ENCODE measurements at regions not wholly inside any gene's neighbourhood (a gene's known extent, or its start where the extent isn't known, plus 50 kb on each side); places are given as distances from the start of the nearest gene placed in this dataset.

DNA sequence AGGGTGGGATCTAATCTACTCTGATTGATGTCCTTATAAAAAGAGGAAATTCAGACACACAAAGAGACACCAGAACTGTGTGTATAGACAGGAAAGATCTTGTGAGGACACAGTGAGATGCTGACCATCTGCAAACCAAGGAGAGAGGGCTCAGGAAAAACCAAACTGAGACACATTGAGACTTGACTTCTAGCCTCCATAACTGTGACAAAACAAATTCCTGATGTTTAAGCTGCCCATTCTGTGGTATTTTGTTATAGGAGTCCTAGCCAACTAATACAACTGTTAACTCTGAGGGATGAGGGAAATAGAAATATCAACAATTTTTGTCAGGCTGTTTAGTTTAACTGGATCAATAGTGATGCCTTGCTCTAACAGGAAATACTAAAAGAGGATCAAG, 93.4 kb upstream of the COL3A1 start:
- intact Hi-C loops (cut with micrococcal nuclease), result no loop called here
- H3K4me3 Mint-ChIP-seq, result no peak overlapping the region
- H3K4me1 Mint-ChIP-seq, result peaks cover 0 to 1% (median 0%) of the 10 kb centered on the region in 7 donors

DNA sequence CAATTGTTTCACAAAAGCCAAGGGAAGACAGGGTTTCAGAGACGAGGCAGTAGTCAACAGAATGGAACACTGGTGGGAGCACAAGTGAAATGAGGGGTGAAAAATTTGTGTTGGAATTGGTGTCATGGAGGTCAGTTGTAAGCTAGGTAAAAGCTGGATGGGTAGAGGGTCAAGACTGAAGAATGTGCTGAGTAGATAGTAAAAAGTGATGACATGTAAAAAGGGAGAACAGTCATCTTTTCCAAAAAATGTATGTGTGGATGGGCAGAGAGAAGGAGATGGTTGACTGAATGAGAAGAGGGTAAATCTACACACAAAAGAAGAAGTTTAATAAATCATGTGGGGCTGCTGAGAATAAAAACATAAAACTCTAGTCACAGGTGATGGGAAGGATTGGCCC, 92.7 kb upstream of the COL3A1 start:
- no peaks in the 10 kb centered on the region for H3K36me3 ChIP-seq (ENCODE audit: control insufficient read depth in 2 of 3, insufficient read depth in 3 of 3, low read length in 3 of 3)
- no peak for DNase-seq
- Mint-ChIP-seq H3K4me3 (no peak overlapping the region), H3K27ac (no peak overlapping the region), H3K4me1 (peaks cover 0 to 1% (median 0%) of the 10 kb centered on the region in 7 donors), H3K36me3 (no peaks in the 10 kb centered on the region), H3K27me3 (peaks cover 0 to 3% (median 0%) of the 10 kb centered on the region in 5 donors), H3K9me3 (peaks cover 0 to 5% (median 0%) of the 10 kb centered on the region in 11 donors)
- H3K4me3 ChIP-seq (ENCODE audit: low read length), result no peak overlapping the region
- no peaks in the 10 kb centered on the region for H3K9me3 ChIP-seq (ENCODE audit: control insufficient read depth in 2 of 3, low read length in 3 of 3)
- intact Hi-C loops (cut with micrococcal nuclease), result no loop called here
- POLR2A ChIA-PET, result no interaction called here
- CTCF ChIA-PET, result no interaction called here
- no peaks in the 10 kb centered on the region for H3K27me3 ChIP-seq (ENCODE audit: control insufficient read depth in 2 of 2, insufficient read depth in 2 of 2, low read length in 2 of 2)
- H3K27ac ChIP-seq (ENCODE audit: low read depth, low read length), result no peak overlapping the region
- ATAC-seq, result no peak
- no peaks in the 10 kb centered on the region for H3K4me1 ChIP-seq (ENCODE audit: control insufficient read depth in 2 of 2, insufficient read depth in 2 of 2, low read length in 2 of 2)

More for the DNA sequence above, 93.4 kb upstream of the COL3A1 start:
- no peak for ATAC-seq
- no peaks in the 10 kb centered on the region for H3K9me3 ChIP-seq (ENCODE audit: control insufficient read depth in 2 of 3, low read length in 3 of 3)
- H3K27me3 ChIP-seq (ENCODE audit: control insufficient read depth in 2 of 2, insufficient read depth in 2 of 2, low read length in 2 of 2), result no peaks in the 10 kb centered on the region
- DNase-seq, result no peak
- no peaks in the 10 kb centered on the region for H3K4me1 ChIP-seq (ENCODE audit: control insufficient read depth in 2 of 2, insufficient read depth in 2 of 2, low read length in 2 of 2)
- Mint-ChIP-seq H3K27ac (no peak overlapping the region), H3K36me3 (no peaks in the 10 kb centered on the region), H3K27me3 (peaks cover 0 to 3% (median 0%) of the 10 kb centered on the region in 5 donors), H3K9me3 (peaks cover 0 to 5% (median 0%) of the 10 kb centered on the region in 11 donors)
- ChIA-PET POLR2A (no interaction called here), CTCF (no interaction called here)
- H3K36me3 ChIP-seq (ENCODE audit: control insufficient read depth in 2 of 3, insufficient read depth in 3 of 3, low read length in 3 of 3), result no peaks in the 10 kb centered on the region
- no peak overlapping the region for H3K4me3 ChIP-seq (ENCODE audit: low read length)
- no peak overlapping the region for H3K27ac ChIP-seq (ENCODE audit: low read depth, low read length)

DNA sequence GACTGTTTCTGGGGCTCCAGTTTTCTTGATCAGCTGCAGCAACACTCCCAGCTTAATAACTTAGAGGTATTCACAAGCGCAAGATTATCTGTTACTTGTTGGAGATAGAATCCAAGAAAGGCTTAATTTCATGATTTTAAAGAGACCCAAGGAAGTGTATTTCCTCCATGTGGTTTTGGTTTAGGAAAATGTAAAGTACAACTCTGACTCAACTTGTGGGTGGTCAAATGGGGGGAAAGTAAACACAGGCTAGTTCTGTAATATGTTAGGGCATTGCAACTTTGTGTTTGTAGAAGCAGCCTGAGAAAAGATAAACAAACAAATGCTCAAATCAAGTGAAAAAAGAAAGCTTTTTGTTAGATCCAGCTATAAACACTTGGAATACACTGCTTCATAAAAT, 90.1 kb upstream of the COL3A1 start:
- Mint-ChIP-seq H3K4me1 (peaks cover 0 to 1% (median 0%) of the 10 kb centered on the region in 7 donors), H3K27me3 (peaks cover 0 to 3% (median 0%) of the 10 kb centered on the region in 5 donors), H3K9me3 (peaks cover 0 to 6% (median 0%) of the 10 kb centered on the region in 11 donors), H3K36me3 (no peaks in the 10 kb centered on the region), H3K4me3 (no peak overlapping the region), H3K27ac (no peak overlapping the region)
- H3K27ac ChIP-seq (ENCODE audit: low read depth, low read length), result no peak overlapping the region
- DNase-seq (no peak), ATAC-seq (no peak)
- H3K27me3 ChIP-seq (ENCODE audit: control insufficient read depth in 2 of 2, insufficient read depth in 2 of 2, low read length in 2 of 2), result no peaks in the 10 kb centered on the region
- no peaks in the 10 kb centered on the region for H3K9me3 ChIP-seq (ENCODE audit: control insufficient read depth in 2 of 3, low read length in 3 of 3)
- POLR2A ChIA-PET, result no interaction called here
- H3K4me3 ChIP-seq (ENCODE audit: low read length), result no peak overlapping the region
- H3K36me3 ChIP-seq (ENCODE audit: control insufficient read depth in 2 of 3, insufficient read depth in 3 of 3, low read length in 3 of 3), result no peaks in the 10 kb centered on the region
- intact Hi-C loops (cut with micrococcal nuclease), result no loop called here
- CTCF ChIA-PET, result no interaction called here
- H3K4me1 ChIP-seq (ENCODE audit: control insufficient read depth in 2 of 2, insufficient read depth in 2 of 2, low read length in 2 of 2), result no peaks in the 10 kb centered on the region

DNA sequence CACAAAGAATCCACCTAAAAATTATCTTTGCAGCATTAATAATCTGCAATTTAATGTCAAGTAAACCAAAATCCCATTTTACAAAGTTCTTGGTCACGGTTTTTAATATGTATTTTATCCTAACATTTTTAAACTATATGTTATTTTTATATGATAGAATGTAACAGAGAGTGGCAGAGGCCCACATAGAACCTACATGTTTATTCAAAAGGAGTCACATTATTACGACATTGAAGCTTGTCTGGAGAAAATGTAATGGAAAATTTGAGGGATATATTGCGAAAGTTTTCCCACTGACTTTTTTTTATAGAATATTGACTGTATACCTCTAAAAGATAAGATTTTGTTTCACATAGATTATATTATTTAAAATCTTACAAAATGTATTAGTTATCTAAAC, 89.7 kb upstream of the COL3A1 start:
- ChIA-PET POLR2A (no interaction called here), CTCF (no interaction called here)
- peaks cover 0 to 3% (median 0%) of the 10 kb centered on the region in 5 donors for H3K27me3 Mint-ChIP-seq
- H3K27ac Mint-ChIP-seq, result no peak overlapping the region
- no peaks in the 10 kb centered on the region for H3K27me3 ChIP-seq (ENCODE audit: control insufficient read depth in 2 of 2, insufficient read depth in 2 of 2, low read length in 2 of 2)
- no peaks in the 10 kb centered on the region for H3K9me3 ChIP-seq (ENCODE audit: control insufficient read depth in 2 of 3, low read length in 3 of 3)
- H3K4me3 Mint-ChIP-seq, result no peak overlapping the region
- no peaks in the 10 kb centered on the region for H3K36me3 Mint-ChIP-seq
- no peak overlapping the region for H3K4me3 ChIP-seq (ENCODE audit: low read length)
- ATAC-seq (no peak), DNase-seq (no peak)
- H3K9me3 Mint-ChIP-seq, result peaks cover 0 to 5% (median 0%) of the 10 kb centered on the region in 11 donors
- H3K27ac ChIP-seq (ENCODE audit: low read depth, low read length), result no peak overlapping the region
- no peaks in the 10 kb centered on the region for H3K4me1 ChIP-seq (ENCODE audit: control insufficient read depth in 2 of 2, insufficient read depth in 2 of 2, low read length in 2 of 2)
- H3K36me3 ChIP-seq (ENCODE audit: control insufficient read depth in 2 of 3, insufficient read depth in 3 of 3, low read length in 3 of 3), result no peaks in the 10 kb centered on the region
- intact Hi-C loops (cut with micrococcal nuclease), result no loop called here
- H3K4me1 Mint-ChIP-seq, result peaks cover 0 to 1% (median 0%) of the 10 kb centered on the region in 7 donors

DNA sequence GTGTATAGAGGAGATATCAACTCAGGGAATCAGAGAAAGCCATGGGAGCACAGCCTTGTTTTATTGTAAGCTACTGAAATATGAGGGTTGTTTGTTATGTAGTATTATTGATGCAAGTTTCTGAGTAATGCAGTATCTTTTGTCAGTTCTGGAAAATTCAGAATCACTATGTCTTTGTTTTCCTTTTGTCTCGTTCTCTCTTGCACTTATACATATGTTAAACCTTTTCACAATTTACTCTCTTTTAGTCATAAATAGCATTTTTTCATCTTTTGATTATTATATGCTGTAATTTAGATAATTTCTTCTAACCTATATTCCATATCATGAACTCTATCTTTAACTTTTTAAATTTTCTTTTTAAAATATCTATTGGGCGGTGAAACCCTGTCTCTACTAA, 85.0 kb upstream of the COL3A1 start:
- intact Hi-C loops (cut with micrococcal nuclease), result no loop called here
- H3K27me3 ChIP-seq (ENCODE audit: control insufficient read depth in 2 of 2, insufficient read depth in 2 of 2, low read length in 2 of 2), result no peaks in the 10 kb centered on the region
- POLR2A ChIA-PET, result no interaction called here
- DNase-seq (no peak), ATAC-seq (no peak)
- no peak overlapping the region for H3K4me3 ChIP-seq (ENCODE audit: low read length)
- H3K4me1 Mint-ChIP-seq, result no peaks in the 10 kb centered on the region
- H3K36me3 Mint-ChIP-seq, result no peaks in the 10 kb centered on the region
- H3K27ac ChIP-seq (ENCODE audit: low read depth, low read length), result no peak overlapping the region
- no peaks in the 10 kb centered on the region for H3K36me3 ChIP-seq (ENCODE audit: control insufficient read depth in 2 of 3, insufficient read depth in 3 of 3, low read length in 3 of 3)
- peaks cover 0 to 7% (median 2%) of the 10 kb centered on the region in 11 donors for H3K9me3 Mint-ChIP-seq
- no peaks in the 10 kb centered on the region for H3K4me1 ChIP-seq (ENCODE audit: control insufficient read depth in 2 of 2, insufficient read depth in 2 of 2, low read length in 2 of 2)
- no peaks in the 10 kb centered on the region for H3K9me3 ChIP-seq (ENCODE audit: control insufficient read depth in 2 of 3, low read length in 3 of 3)
- CTCF ChIA-PET, result no interaction called here
- H3K27me3 Mint-ChIP-seq, result peaks cover 0 to 9% (median 0%) of the 10 kb centered on the region in 5 donors
- H3K4me3 Mint-ChIP-seq, result no peak overlapping the region
- no peak overlapping the region for H3K27ac Mint-ChIP-seq

DNA sequence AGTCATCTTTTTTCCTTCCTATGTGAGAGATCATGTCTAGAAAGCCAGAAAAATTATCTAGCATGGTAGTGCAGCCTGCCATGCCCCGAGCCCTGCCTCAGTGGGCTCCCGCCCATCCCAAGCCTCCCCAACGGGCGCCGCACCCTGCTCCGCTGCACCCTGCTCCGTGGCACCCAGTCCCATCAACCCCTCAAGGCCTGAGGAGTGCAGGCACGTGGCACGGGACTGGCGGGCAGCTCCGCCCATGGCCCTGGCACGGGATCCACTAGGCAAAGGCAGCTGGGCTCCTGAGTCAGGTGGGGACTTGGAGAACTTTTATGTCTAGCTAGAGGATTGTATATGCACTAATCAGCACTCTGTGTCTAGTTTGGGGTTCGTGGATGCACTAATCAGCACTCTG, 83.4 kb upstream of the COL3A1 start:
- intact Hi-C loops (cut with micrococcal nuclease), result no loop called here
- H3K4me1 Mint-ChIP-seq, result no peaks in the 10 kb centered on the region
- Histone ChIP-seq H3K4me1 (ENCODE audit: control insufficient read depth in 2 of 2, insufficient read depth in 2 of 2, low read length in 2 of 2) (no peaks in the 10 kb centered on the region), H3K27ac (ENCODE audit: low read depth, low read length) (no peak overlapping the region), H3K9me3 (ENCODE audit: control insufficient read depth in 2 of 3, low read length in 3 of 3) (no peaks in the 10 kb centered on the region), H3K27me3 (ENCODE audit: control insufficient read depth in 2 of 2, insufficient read depth in 2 of 2, low read length in 2 of 2) (no peaks in the 10 kb centered on the region), H3K4me3 (ENCODE audit: low read length) (no peak overlapping the region), H3K36me3 (ENCODE audit: control insufficient read depth in 2 of 3, insufficient read depth in 3 of 3, low read length in 3 of 3) (no peaks in the 10 kb centered on the region)
- ChIA-PET POLR2A (no interaction called here), CTCF (no interaction called here)
- no peaks in the 10 kb centered on the region for H3K36me3 Mint-ChIP-seq
- peaks cover 0 to 7% (median 2%) of the 10 kb centered on the region in 11 donors for H3K9me3 Mint-ChIP-seq
- DNase-seq, result no peak
- no peak overlapping the region for H3K4me3 Mint-ChIP-seq
- no peak for ATAC-seq
- H3K27ac Mint-ChIP-seq, result no peak overlapping the region
- H3K27me3 Mint-ChIP-seq, result peaks cover 0 to 9% (median 0%) of the 10 kb centered on the region in 5 donors

DNA sequence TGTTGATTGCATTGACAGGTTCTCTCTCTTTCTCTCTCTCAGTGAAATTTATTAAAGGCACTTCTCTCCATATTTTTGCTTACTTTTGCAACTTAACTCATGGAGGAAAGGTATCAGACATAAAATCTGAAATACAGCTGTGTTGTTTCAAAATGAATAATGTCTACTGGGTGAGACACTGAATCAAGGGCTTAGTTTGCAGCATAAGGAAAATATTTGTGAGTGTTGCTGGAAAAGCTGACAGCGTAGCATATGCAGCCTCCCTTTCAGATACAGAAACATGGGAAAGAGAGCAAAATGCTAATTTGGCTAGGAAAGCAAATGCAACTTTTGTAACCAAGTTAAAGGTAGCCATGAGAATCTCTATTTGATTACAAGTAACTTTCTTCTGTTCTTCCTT, 81.5 kb upstream of the COL3A1 start:
- peaks cover 0 to 9% (median 0%) of the 10 kb centered on the region in 5 donors for H3K27me3 Mint-ChIP-seq
- ChIA-PET CTCF (no interaction called here), POLR2A (no interaction called here)
- DNase-seq (no peak), ATAC-seq (no peak)
- intact Hi-C loops (cut with micrococcal nuclease), result no loop called here
- H3K27me3 ChIP-seq (ENCODE audit: control insufficient read depth in 2 of 2, insufficient read depth in 2 of 2, low read length in 2 of 2), result no peaks in the 10 kb centered on the region
- no peak overlapping the region for H3K4me3 Mint-ChIP-seq
- no peaks in the 10 kb centered on the region for H3K4me1 Mint-ChIP-seq
- no peaks in the 10 kb centered on the region for H3K9me3 ChIP-seq (ENCODE audit: control insufficient read depth in 2 of 3, low read length in 3 of 3)
- H3K9me3 Mint-ChIP-seq, result peaks cover 0 to 7% (median 2%) of the 10 kb centered on the region in 11 donors
- no peak overlapping the region for H3K27ac Mint-ChIP-seq
- no peaks in the 10 kb centered on the region for H3K36me3 ChIP-seq (ENCODE audit: control insufficient read depth in 2 of 3, insufficient read depth in 3 of 3, low read length in 3 of 3)
- H3K4me1 ChIP-seq (ENCODE audit: control insufficient read depth in 2 of 2, insufficient read depth in 2 of 2, low read length in 2 of 2), result no peaks in the 10 kb centered on the region
- no peak overlapping the region for H3K4me3 ChIP-seq (ENCODE audit: low read length)
- no peak overlapping the region for H3K27ac ChIP-seq (ENCODE audit: low read depth, low read length)
- H3K36me3 Mint-ChIP-seq, result no peaks in the 10 kb centered on the region

Measured in naive thymus-derived CD4-positive, alpha-beta T cell (primary cell).